H1 (cell line): ENCODE measurements at regions not wholly inside any gene's neighbourhood (a gene's known extent, or its start where the extent isn't known, plus 50 kb on each side); places are given as distances from the start of the nearest gene placed in this dataset.

Experiments used
- EZH2 ChIP-seq: fragments of 200-600 bp; sonication (generic); IDR thresholded peaks from 2 replicates; pipeline ENCODE4 v1.7.1; 2012; ENCODE audit warnings: low read depth, mild to moderate bottlenecking, moderate library complexity, low read length, inconsistent platforms; ENCODE audit not compliant: severe bottlenecking
- HDAC2 ChIP-seq, 2 experiments: fragments of 300-600 bp in 1 of 2; sonication (generic) in 1 of 2; IDR thresholded peaks; 2 replicates each; pipeline ENCODE4 v1.6.1; 2011 to 2012; ENCODE audit warnings: low read depth in 2 of 2, low read length in 2 of 2, mild to moderate bottlenecking in 2 of 2, moderate library complexity in 2 of 2, borderline replicate concordance in 1 of 2, inconsistent platforms in 1 of 2
- JUN ChIP-seq: IDR thresholded peaks from 2 replicates; pipeline ENCODE4 v1.6.1; 2011; ENCODE audit warnings: low read depth, mild to moderate bottlenecking, improper control_type of control experiment, low read length
- RNF2 ChIP-seq: fragments of 200-900, 300-1000 bp; sonication (generic); IDR thresholded peaks from 2 replicates; pipeline ENCODE4 v1.7.1; 2016; ENCODE audit warnings: borderline replicate concordance, low read depth, mild to moderate bottlenecking, antibody characterized with exemption, low read length; ENCODE audit not compliant: poor library complexity, severe bottlenecking; ENCODE audit errors: missing control alignments
- TF ChIP-seq, protein P1 (sequence below): fragments of 300-600 bp; sonication (generic); IDR thresholded peaks from 2 replicates; pipeline ENCODE4 v1.7.1; 2012; ENCODE audit warnings: low read length, moderate library complexity, mild to moderate bottlenecking, inconsistent platforms; ENCODE audit not compliant: insufficient replicate concordance

GRCh38 chr3:46097691-46098241 is 70.5 kb upstream of the XCR1 start (continued):
- TF ChIP-seq, protein P1, sequence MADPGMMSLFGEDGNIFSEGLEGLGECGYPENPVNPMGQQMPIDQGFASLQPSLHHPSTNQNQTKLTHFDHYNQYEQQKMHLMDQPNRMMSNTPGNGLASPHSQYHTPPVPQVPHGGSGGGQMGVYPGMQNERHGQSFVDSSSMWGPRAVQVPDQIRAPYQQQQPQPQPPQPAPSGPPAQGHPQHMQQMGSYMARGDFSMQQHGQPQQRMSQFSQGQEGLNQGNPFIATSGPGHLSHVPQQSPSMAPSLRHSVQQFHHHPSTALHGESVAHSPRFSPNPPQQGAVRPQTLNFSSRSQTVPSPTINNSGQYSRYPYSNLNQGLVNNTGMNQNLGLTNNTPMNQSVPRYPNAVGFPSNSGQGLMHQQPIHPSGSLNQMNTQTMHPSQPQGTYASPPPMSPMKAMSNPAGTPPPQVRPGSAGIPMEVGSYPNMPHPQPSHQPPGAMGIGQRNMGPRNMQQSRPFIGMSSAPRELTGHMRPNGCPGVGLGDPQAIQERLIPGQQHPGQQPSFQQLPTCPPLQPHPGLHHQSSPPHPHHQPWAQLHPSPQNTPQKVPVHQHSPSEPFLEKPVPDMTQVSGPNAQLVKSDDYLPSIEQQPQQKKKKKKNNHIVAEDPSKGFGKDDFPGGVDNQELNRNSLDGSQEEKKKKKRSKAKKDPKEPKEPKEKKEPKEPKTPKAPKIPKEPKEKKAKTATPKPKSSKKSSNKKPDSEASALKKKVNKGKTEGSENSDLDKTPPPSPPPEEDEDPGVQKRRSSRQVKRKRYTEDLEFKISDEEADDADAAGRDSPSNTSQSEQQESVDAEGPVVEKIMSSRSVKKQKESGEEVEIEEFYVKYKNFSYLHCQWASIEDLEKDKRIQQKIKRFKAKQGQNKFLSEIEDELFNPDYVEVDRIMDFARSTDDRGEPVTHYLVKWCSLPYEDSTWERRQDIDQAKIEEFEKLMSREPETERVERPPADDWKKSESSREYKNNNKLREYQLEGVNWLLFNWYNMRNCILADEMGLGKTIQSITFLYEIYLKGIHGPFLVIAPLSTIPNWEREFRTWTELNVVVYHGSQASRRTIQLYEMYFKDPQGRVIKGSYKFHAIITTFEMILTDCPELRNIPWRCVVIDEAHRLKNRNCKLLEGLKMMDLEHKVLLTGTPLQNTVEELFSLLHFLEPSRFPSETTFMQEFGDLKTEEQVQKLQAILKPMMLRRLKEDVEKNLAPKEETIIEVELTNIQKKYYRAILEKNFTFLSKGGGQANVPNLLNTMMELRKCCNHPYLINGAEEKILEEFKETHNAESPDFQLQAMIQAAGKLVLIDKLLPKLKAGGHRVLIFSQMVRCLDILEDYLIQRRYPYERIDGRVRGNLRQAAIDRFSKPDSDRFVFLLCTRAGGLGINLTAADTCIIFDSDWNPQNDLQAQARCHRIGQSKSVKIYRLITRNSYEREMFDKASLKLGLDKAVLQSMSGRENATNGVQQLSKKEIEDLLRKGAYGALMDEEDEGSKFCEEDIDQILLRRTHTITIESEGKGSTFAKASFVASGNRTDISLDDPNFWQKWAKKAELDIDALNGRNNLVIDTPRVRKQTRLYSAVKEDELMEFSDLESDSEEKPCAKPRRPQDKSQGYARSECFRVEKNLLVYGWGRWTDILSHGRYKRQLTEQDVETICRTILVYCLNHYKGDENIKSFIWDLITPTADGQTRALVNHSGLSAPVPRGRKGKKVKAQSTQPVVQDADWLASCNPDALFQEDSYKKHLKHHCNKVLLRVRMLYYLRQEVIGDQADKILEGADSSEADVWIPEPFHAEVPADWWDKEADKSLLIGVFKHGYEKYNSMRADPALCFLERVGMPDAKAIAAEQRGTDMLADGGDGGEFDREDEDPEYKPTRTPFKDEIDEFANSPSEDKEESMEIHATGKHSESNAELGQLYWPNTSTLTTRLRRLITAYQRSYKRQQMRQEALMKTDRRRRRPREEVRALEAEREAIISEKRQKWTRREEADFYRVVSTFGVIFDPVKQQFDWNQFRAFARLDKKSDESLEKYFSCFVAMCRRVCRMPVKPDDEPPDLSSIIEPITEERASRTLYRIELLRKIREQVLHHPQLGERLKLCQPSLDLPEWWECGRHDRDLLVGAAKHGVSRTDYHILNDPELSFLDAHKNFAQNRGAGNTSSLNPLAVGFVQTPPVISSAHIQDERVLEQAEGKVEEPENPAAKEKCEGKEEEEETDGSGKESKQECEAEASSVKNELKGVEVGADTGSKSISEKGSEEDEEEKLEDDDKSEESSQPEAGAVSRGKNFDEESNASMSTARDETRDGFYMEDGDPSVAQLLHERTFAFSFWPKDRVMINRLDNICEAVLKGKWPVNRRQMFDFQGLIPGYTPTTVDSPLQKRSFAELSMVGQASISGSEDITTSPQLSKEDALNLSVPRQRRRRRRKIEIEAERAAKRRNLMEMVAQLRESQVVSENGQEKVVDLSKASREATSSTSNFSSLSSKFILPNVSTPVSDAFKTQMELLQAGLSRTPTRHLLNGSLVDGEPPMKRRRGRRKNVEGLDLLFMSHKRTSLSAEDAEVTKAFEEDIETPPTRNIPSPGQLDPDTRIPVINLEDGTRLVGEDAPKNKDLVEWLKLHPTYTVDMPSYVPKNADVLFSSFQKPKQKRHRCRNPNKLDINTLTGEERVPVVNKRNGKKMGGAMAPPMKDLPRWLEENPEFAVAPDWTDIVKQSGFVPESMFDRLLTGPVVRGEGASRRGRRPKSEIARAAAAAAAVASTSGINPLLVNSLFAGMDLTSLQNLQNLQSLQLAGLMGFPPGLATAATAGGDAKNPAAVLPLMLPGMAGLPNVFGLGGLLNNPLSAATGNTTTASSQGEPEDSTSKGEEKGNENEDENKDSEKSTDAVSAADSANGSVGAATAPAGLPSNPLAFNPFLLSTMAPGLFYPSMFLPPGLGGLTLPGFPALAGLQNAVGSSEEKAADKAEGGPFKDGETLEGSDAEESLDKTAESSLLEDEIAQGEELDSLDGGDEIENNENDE = no peak
- no peak for TF ChIP-seq RNF2
- TF ChIP-seq JUN = no peak
- TF ChIP-seq HDAC2 (IDR thresholded peaks at IDR 0.05; ENCODE audit: borderline replicate concordance in 1 of 2, low read depth in 2 of 2, low read length in 2 of 2) = no peak
- no peak for TF ChIP-seq EZH2
